ENCODE measurements at regions not wholly inside any gene's neighbourhood (a gene's known extent, or its start where the extent isn't known, plus 50 kb on each side); places are given as distances from the start of the nearest gene placed in this dataset.

- no peak for TF ChIP-seq CTCF (conservative IDR thresholded peaks at IDR 0.05; ENCODE audit: low read depth)
- DNase-seq (ENCODE audit: low spot score): no peak
- POLR2A ChIA-PET (ENCODE audit: low non-redundant PET): no interaction called here
- CTCF ChIA-PET: interaction anchor here (0.5 kb wide), 1 partner anchor 47 kb away, joined by 3 read pairs; no protein-coding TSS in a partner anchor
- no peak overlapping the region for H3K27ac ChIP-seq
Measured at GRCh38 chr18:39774957-39775598, 2180.0 kb upstream of the PIK3C3 start.

- H3K27ac ChIP-seq: no peak overlapping the region
- DNase-seq (ENCODE audit: low spot score): no peak
- ChIA-PET POLR2A (ENCODE audit: low non-redundant PET) (no interaction called here), CTCF (no interaction called here)
- no peak for TF ChIP-seq CTCF (conservative IDR thresholded peaks at IDR 0.05; ENCODE audit: low read depth)
Measured at GRCh38 chr18:39773646-39774045, 2181.4 kb upstream of the PIK3C3 start.

GRCh38 chr18:39772155-39772919, 2182.7 kb upstream of the PIK3C3 start:
- no peak overlapping the region for H3K27ac ChIP-seq
- no peak for TF ChIP-seq CTCF (conservative IDR thresholded peaks at IDR 0.05; ENCODE audit: low read depth)
- CTCF ChIA-PET: no interaction called here
- no peak for DNase-seq (ENCODE audit: low spot score)
- POLR2A ChIA-PET (ENCODE audit: low non-redundant PET): no interaction called here

GRCh38 chr18:39770399-39770798, 2184.6 kb upstream of the PIK3C3 start:
- no peak overlapping the region for H3K27ac ChIP-seq
- DNase-seq (ENCODE audit: low spot score): no peak
- ChIA-PET CTCF (no interaction called here), POLR2A (ENCODE audit: low non-redundant PET) (no interaction called here)
- no peak for TF ChIP-seq CTCF (conservative IDR thresholded peaks at IDR 0.05; ENCODE audit: low read depth)

- DNase-seq (ENCODE audit: low spot score): no peak
- no peak overlapping the region for H3K27ac ChIP-seq
- no peak for TF ChIP-seq CTCF (conservative IDR thresholded peaks at IDR 0.05; ENCODE audit: low read depth)
- ChIA-PET POLR2A (ENCODE audit: low non-redundant PET) (no interaction called here), CTCF (interaction anchor here (0.7 kb wide), 1 partner anchor 26 kb away, joined by 3 read pairs; no protein-coding TSS in a partner anchor)
Measured at GRCh38 chr18:39764873-39765272, 2190.2 kb upstream of the PIK3C3 start.

- ChIA-PET POLR2A (ENCODE audit: low non-redundant PET) (no interaction called here), CTCF (no interaction called here)
- DNase-seq (ENCODE audit: low spot score): no peak
- TF ChIP-seq CTCF (conservative IDR thresholded peaks at IDR 0.05; ENCODE audit: low read depth): no peak
- H3K27ac ChIP-seq: no peak overlapping the region
Measured at GRCh38 chr18:39761273-39761672, 2193.8 kb upstream of the PIK3C3 start.

Data from RWPE1 (cell line).